Brain microvascular endothelial cell (primary cell): ENCODE measurements at regions not wholly inside any gene's neighbourhood (a gene's known extent, or its start where the extent isn't known, plus 50 kb on each side); places are given as distances from the start of the nearest gene placed in this dataset.

Experiments
- DNase-seq: peaks from one replicate; pipeline ENCODE4 v3.0.0-alpha.2; 2020
- H3K27ac ChIP-seq: fragments of 250-450 bp; sonication (Bioruptor Pico); 2 replicates; pipeline ENCODE4 v1.5.1; 2020; ENCODE audit warnings: mild to moderate bottlenecking, moderate library complexity
- H3K27me3 ChIP-seq: fragments of 250-450 bp; sonication (Bioruptor Pico); replicated peaks from 2 replicates; pipeline ENCODE4 v1.5.1; 2020; ENCODE audit warnings: mild to moderate bottlenecking
- H3K36me3 ChIP-seq: fragments of 250-450 bp; sonication (Bioruptor Pico); replicated peaks from 2 replicates; pipeline ENCODE4 v1.5.1; 2020; ENCODE audit warnings: mild to moderate bottlenecking
- H3K4me3 ChIP-seq: 2 replicates; pipeline ENCODE4 v1.5.1; 2011; ENCODE audit warnings: low read depth, mild to moderate bottlenecking, control low read depth, low read length, moderate library complexity
- CTCF ChIP-seq: IDR thresholded peaks from 2 replicates; pipeline ENCODE4 v1.5.1; 2011; ENCODE audit warnings: low read depth, mild to moderate bottlenecking, moderate library complexity, low read length, control low read depth, inconsistent platforms; ENCODE audit errors: missing control alignments
- in situ Hi-C: cut with HindIII; loops from 2 replicates; pipeline ENCODE4 v1.10.0; 2017; ENCODE audit warnings: low sequenced_read_pairs, low pct_ligation_motif_present

GRCh38 chr3:72579191-72579580 is 269.1 kb downstream of the SHQ1 start:
- in situ Hi-C loops = no loop called here
- Histone ChIP-seq H3K27me3 (no peaks in the 10 kb centered on the region), H3K27ac (no peak overlapping the region), H3K4me3 (no peak overlapping the region), H3K36me3 (no peaks in the 10 kb centered on the region)
- no peak for DNase-seq
- no peak for TF ChIP-seq CTCF

- Histone ChIP-seq H3K27ac (no peak overlapping the region), H3K27me3 (no peaks in the 10 kb centered on the region), H3K4me3 (no peak overlapping the region), H3K36me3 (no peaks in the 10 kb centered on the region)
- TF ChIP-seq CTCF = no peak
- in situ Hi-C loops = no loop called here
- DNase-seq = no peak
Measured at GRCh38 chr3:72577190-72577589, 271.1 kb downstream of the SHQ1 start.

GRCh38 chr3:72576563-72576962 is 271.7 kb downstream of the SHQ1 start:
- no peak for DNase-seq
- Histone ChIP-seq H3K27ac (no peak overlapping the region), H3K4me3 (no peak overlapping the region), H3K36me3 (no peaks in the 10 kb centered on the region), H3K27me3 (no peaks in the 10 kb centered on the region)
- TF ChIP-seq CTCF = no peak
- in situ Hi-C loops = no loop called here

- H3K4me3 ChIP-seq = no peak overlapping the region
- H3K36me3 ChIP-seq = no peaks in the 10 kb centered on the region
- H3K27me3 ChIP-seq = no peaks in the 10 kb centered on the region
- in situ Hi-C loops = no loop called here
- TF ChIP-seq CTCF = no peak
- no peak overlapping the region for H3K27ac ChIP-seq
- DNase-seq = no peak
Measured at GRCh38 chr3:72574144-72574543, 274.1 kb downstream of the SHQ1 start.

- H3K4me3 ChIP-seq = no peak overlapping the region
- in situ Hi-C loops = no loop called here
- H3K36me3 ChIP-seq = no peaks in the 10 kb centered on the region
- DNase-seq = no peak
- no peaks in the 10 kb centered on the region for H3K27me3 ChIP-seq
- no peak overlapping the region for H3K27ac ChIP-seq
- no peak for TF ChIP-seq CTCF
Measured at GRCh38 chr3:72573051-72573450, 275.2 kb downstream of the SHQ1 start.

- no peak for DNase-seq
- no peak overlapping the region for H3K27ac ChIP-seq
- no peaks in the 10 kb centered on the region for H3K36me3 ChIP-seq
- no peak for TF ChIP-seq CTCF
- in situ Hi-C loops = no loop called here
- no peak overlapping the region for H3K4me3 ChIP-seq
- no peaks in the 10 kb centered on the region for H3K27me3 ChIP-seq
Measured at GRCh38 chr3:72572489-72573007, 275.7 kb downstream of the SHQ1 start.
